Suppressor macrophage treated with lipopolysaccharide for 4 hours (primary cell): ENCODE measurements at regions not wholly inside any gene's neighbourhood (a gene's known extent, or its start where the extent isn't known, plus 50 kb on each side); places are given as distances from the start of the nearest gene placed in this dataset.
"Not testable (repeated sequence)": the region's sequence is repeated elsewhere in the genome, so short reads cannot be mapped to it uniquely, and the experiment has no call there.

Source experiments
- DNase-seq: peaks from one replicate; pipeline ENCODE4 v3.0.0-alpha.2; 2020

- DNase-seq = no peak
Observed at GRCh38 chr5:166746506-166746905, 1544.9 kb upstream of the WWC1 start.

- no peak for DNase-seq
Observed at GRCh38 chr5:166750376-166750775, 1541.1 kb upstream of the WWC1 start.

- no peak for DNase-seq
Observed at GRCh38 chr5:166758151-166758550, 1533.3 kb upstream of the WWC1 start.

GRCh38 chr5:166767858-166768257 is 1523.6 kb upstream of the WWC1 start:
- no peak for DNase-seq

- DNase-seq = no peak
Observed at GRCh38 chr5:166768536-166768935, 1522.9 kb upstream of the WWC1 start.

- no peak for DNase-seq
Observed at GRCh38 chr5:166772770-166773169, 1518.7 kb upstream of the WWC1 start.

GRCh38 chr5:166781737-166782136 is 1509.7 kb upstream of the WWC1 start:
- DNase-seq = no peak

GRCh38 chr5:166784545-166785078 is 1506.8 kb upstream of the WWC1 start:
- DNase-seq = no peak

GRCh38 chr5:166786178-166786577 is 1505.3 kb upstream of the WWC1 start:
- DNase-seq = no peak

- no peak for DNase-seq
Observed at GRCh38 chr5:166786889-166787288, 1504.6 kb upstream of the WWC1 start.

GRCh38 chr5:166788050-166788449 is 1503.4 kb upstream of the WWC1 start:
- no peak for DNase-seq

GRCh38 chr5:166795756-166796155 is 1495.7 kb upstream of the WWC1 start:
- no peak for DNase-seq

- DNase-seq = no peak
Observed at GRCh38 chr5:166803058-166803457, 1488.4 kb upstream of the WWC1 start.

- not testable (repeated sequence) for DNase-seq
Observed at GRCh38 chr5:166804223-166804622, 1487.2 kb upstream of the WWC1 start.

- not testable (repeated sequence) for DNase-seq
Observed at GRCh38 chr5:166804693-166805092, 1486.8 kb upstream of the WWC1 start.

GRCh38 chr5:166810093-166810658 is 1481.3 kb upstream of the WWC1 start:
- not testable (repeated sequence) for DNase-seq

GRCh38 chr5:166810721-166811120 is 1480.7 kb upstream of the WWC1 start:
- DNase-seq = no peak

GRCh38 chr5:166823360-166823759 is 1468.1 kb upstream of the WWC1 start:
- DNase-seq = no peak

GRCh38 chr5:166834246-166834645 is 1457.2 kb upstream of the WWC1 start:
- no peak for DNase-seq

- DNase-seq = no peak
Observed at GRCh38 chr5:166845044-166845443, 1446.4 kb upstream of the WWC1 start.

- DNase-seq = no peak
Observed at GRCh38 chr5:166856791-166857190, 1434.7 kb upstream of the WWC1 start.

- DNase-seq = no peak
Observed at GRCh38 chr5:166860426-166860825, 1431.0 kb upstream of the WWC1 start.

- no peak for DNase-seq
Observed at GRCh38 chr5:166862581-166862980, 1428.9 kb upstream of the WWC1 start.

GRCh38 chr5:166865206-166865605 is 1426.2 kb upstream of the WWC1 start:
- no peak for DNase-seq

- DNase-seq = no peak
Observed at GRCh38 chr5:166880456-166880855, 1411.0 kb upstream of the WWC1 start.
